ENCODE measurements at regions not wholly inside any gene's neighbourhood (a gene's known extent, or its start where the extent isn't known, plus 50 kb on each side); places are given as distances from the start of the nearest gene placed in this dataset.

- in situ Hi-C loops (cut with HindIII; ENCODE audit: low sequenced_read_pairs) = no loop called here
These were observed 53.5 kb downstream of the ZNF608 start for GRCh38 chr5:124692950-124693349.

GRCh38 chr5:124692324-124692723 lies 54.1 kb downstream of the ZNF608 start:
- in situ Hi-C loops (cut with HindIII; ENCODE audit: low sequenced_read_pairs) = no loop called here
- no peak for DNase-seq (ENCODE audit: low spot score)

More at GRCh38 chr5:124692950-124693349, 53.5 kb downstream of the ZNF608 start:
- DNase-seq (ENCODE audit: low spot score) = no peak

GRCh38 chr5:124689653-124690052 lies 56.8 kb downstream of the ZNF608 start:
- in situ Hi-C loops (cut with HindIII; ENCODE audit: low sequenced_read_pairs) = no loop called here
- DNase-seq (ENCODE audit: low spot score) = no peak

GRCh38 chr5:124686239-124687004 lies 60.0 kb downstream of the ZNF608 start:
- no peak for DNase-seq (ENCODE audit: low spot score)
- in situ Hi-C loops (cut with HindIII; ENCODE audit: low sequenced_read_pairs) = no loop called here

GRCh38 chr5:124685404-124685930 lies 61.0 kb downstream of the ZNF608 start:
- no peak for DNase-seq (ENCODE audit: low spot score)
- in situ Hi-C loops (cut with HindIII; ENCODE audit: low sequenced_read_pairs) = no loop called here

- DNase-seq (ENCODE audit: low spot score) = no peak
These were observed 62.4 kb downstream of the ZNF608 start for GRCh38 chr5:124683917-124684555.

GRCh38 chr5:124679578-124680199 lies 66.8 kb downstream of the ZNF608 start:
- in situ Hi-C loops (cut with HindIII; ENCODE audit: low sequenced_read_pairs) = no loop called here
- DNase-seq (ENCODE audit: low spot score) = no peak

More at GRCh38 chr5:124683917-124684555, 62.4 kb downstream of the ZNF608 start:
- in situ Hi-C loops (cut with HindIII; ENCODE audit: low sequenced_read_pairs) = no loop called here

GRCh38 chr5:124678922-124679519 lies 67.4 kb downstream of the ZNF608 start:
- in situ Hi-C loops (cut with HindIII; ENCODE audit: low sequenced_read_pairs) = no loop called here

GRCh38 chr5:124678468-124678867 lies 68.0 kb downstream of the ZNF608 start:
- DNase-seq (ENCODE audit: low spot score) = peak; percentile 66
- in situ Hi-C loops (cut with HindIII; ENCODE audit: low sequenced_read_pairs) = no loop called here

More at GRCh38 chr5:124678922-124679519, 67.4 kb downstream of the ZNF608 start:
- DNase-seq (ENCODE audit: low spot score) = no peak

- in situ Hi-C loops (cut with HindIII; ENCODE audit: low sequenced_read_pairs) = no loop called here
- peak; percentile 95 for DNase-seq (ENCODE audit: low spot score)
These were observed 68.8 kb downstream of the ZNF608 start for GRCh38 chr5:124677374-124678351.

GRCh38 chr5:124675931-124676846 lies 70.2 kb downstream of the ZNF608 start:
- in situ Hi-C loops (cut with HindIII; ENCODE audit: low sequenced_read_pairs) = no loop called here
- DNase-seq (ENCODE audit: low spot score) = peak; percentile 76

- in situ Hi-C loops (cut with HindIII; ENCODE audit: low sequenced_read_pairs) = no loop called here
- DNase-seq (ENCODE audit: low spot score) = peak; percentile 51
These were observed 75.2 kb downstream of the ZNF608 start for GRCh38 chr5:124671193-124671592.

- in situ Hi-C loops (cut with HindIII; ENCODE audit: low sequenced_read_pairs) = no loop called here
These were observed 75.7 kb downstream of the ZNF608 start for GRCh38 chr5:124670722-124671184.

GRCh38 chr5:124669956-124670721 lies 76.3 kb downstream of the ZNF608 start:
- no peak for DNase-seq (ENCODE audit: low spot score)

More at GRCh38 chr5:124670722-124671184, 75.7 kb downstream of the ZNF608 start:
- no peak for DNase-seq (ENCODE audit: low spot score)

GRCh38 chr5:124669300-124669648 lies 77.2 kb downstream of the ZNF608 start:
- in situ Hi-C loops (cut with HindIII; ENCODE audit: low sequenced_read_pairs) = no loop called here
- no peak for DNase-seq (ENCODE audit: low spot score)

More at GRCh38 chr5:124669956-124670721, 76.3 kb downstream of the ZNF608 start:
- in situ Hi-C loops (cut with HindIII; ENCODE audit: low sequenced_read_pairs) = no loop called here

GRCh38 chr5:124668353-124669299 lies 77.8 kb downstream of the ZNF608 start:
- in situ Hi-C loops (cut with HindIII; ENCODE audit: low sequenced_read_pairs) = no loop called here
- DNase-seq (ENCODE audit: low spot score) = no peak
